DOHH2 (cell line): ENCODE measurements at regions not wholly inside any gene's neighbourhood (a gene's known extent, or its start where the extent isn't known, plus 50 kb on each side); places are given as distances from the start of the nearest gene placed in this dataset.

Experiments used
- H3F3A ChIP-seq: fragments of 200-600 bp; sonication (generic), shearing (Covaris generic); 2 replicates; pipeline ENCODE4 v1.6.0; 2016; ENCODE audit warnings: antibody characterized with exemption, mild to moderate bottlenecking; ENCODE audit not compliant: control insufficient read depth, insufficient read depth
- H3K27ac ChIP-seq: fragments of 200-600 bp; sonication (generic); 2 replicates; pipeline ENCODE4 v1.5.1; 2014; ENCODE audit warnings: low read depth, mild to moderate bottlenecking, low read length, moderate library complexity
- H3K27me3 ChIP-seq: fragments of 200-600 bp; sonication (generic); 2 replicates; pipeline ENCODE4 v1.6.1; 2014; ENCODE audit warnings: mild to moderate bottlenecking, low read length, mixed read lengths; ENCODE audit not compliant: control insufficient read depth
- H3K36me3 ChIP-seq: fragments of 200-600 bp; sonication (generic); 2 replicates; pipeline ENCODE4 v1.6.1; 2014; ENCODE audit warnings: mild to moderate bottlenecking, low read length, moderate library complexity, mixed read lengths; ENCODE audit not compliant: control insufficient read depth
- H3K4me1 ChIP-seq: fragments of 200-600 bp; sonication (generic); 2 replicates; pipeline ENCODE4 v1.6.1; 2014; ENCODE audit warnings: mild to moderate bottlenecking, low read length, mixed read lengths; ENCODE audit not compliant: control insufficient read depth
- H3K4me2 ChIP-seq: fragments of 200-600 bp; sonication (generic); 2 replicates; pipeline ENCODE4 v1.6.0; 2014; ENCODE audit warnings: mild to moderate bottlenecking, low read length, moderate library complexity
- H3K4me3 ChIP-seq: fragments of 200-600 bp; sonication (generic); 2 replicates; pipeline ENCODE4 v1.5.1; 2014; ENCODE audit warnings: mild to moderate bottlenecking, low read length, mixed read lengths
- H3K79me2 ChIP-seq: fragments of 200-600 bp; sonication (generic); 2 replicates; pipeline ENCODE4 v1.6.1; 2014; ENCODE audit warnings: mild to moderate bottlenecking, low read length, mixed read lengths; ENCODE audit not compliant: control insufficient read depth
- H3K9me2 ChIP-seq: fragments of 200-600 bp; sonication (generic); replicated peaks from 2 replicates; pipeline ENCODE4 v1.6.1; 2014; ENCODE audit warnings: mild to moderate bottlenecking, low read length, mixed read lengths; ENCODE audit not compliant: control insufficient read depth
- H3K9me3 ChIP-seq: fragments of 200-600 bp; sonication (generic); 2 replicates; pipeline ENCODE4 v1.6.1; 2014; ENCODE audit warnings: antibody characterized with exemption, low read length, mixed read lengths; ENCODE audit not compliant: control insufficient read depth, insufficient read depth
- H4K20me1 ChIP-seq: fragments of 200-600 bp; sonication (generic); 2 replicates; pipeline ENCODE4 v1.6.0; 2014; ENCODE audit warnings: low read depth, mild to moderate bottlenecking, antibody characterized with exemption, low read length, moderate library complexity; ENCODE audit not compliant: control insufficient read depth, insufficient read depth
- EZH2phosphoT487 ChIP-seq: fragments of 200-600 bp; sonication (generic); IDR thresholded peaks from 2 replicates; pipeline ENCODE4 v1.6.1; 2017; ENCODE audit warnings: borderline replicate concordance, mild to moderate bottlenecking, antibody characterized with exemption, low read length, moderate library complexity, mixed read lengths
- TF ChIP-seq, protein P1 (sequence below): fragments of 200-600 bp; sonication (generic); IDR thresholded peaks from one replicate; pipeline ENCODE4 v1.5.1; 2014; ENCODE audit warnings: antibody characterized with exemption, mild to moderate bottlenecking, low read depth, low read length; ENCODE audit not compliant: poor library complexity, severe bottlenecking

DNA sequence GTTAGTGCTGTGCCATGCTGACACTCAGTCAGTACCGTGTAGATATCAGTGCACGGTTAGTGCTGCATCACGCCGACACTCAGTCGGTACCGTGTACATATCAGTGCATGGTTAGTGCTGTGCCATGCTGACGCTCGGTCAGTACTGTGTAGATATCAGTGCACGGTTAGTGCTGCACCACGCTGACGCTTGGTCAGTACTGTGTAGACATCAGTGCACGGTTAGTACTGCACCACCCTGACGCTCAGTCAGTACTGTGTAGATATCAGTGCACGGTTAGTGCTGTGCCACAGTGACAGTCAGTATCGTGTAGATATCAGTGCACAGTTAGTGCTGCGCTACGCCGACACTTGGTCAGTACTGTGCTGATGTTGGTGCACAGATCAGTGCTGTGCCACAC lies 102.8 kb upstream of the ZNF469 start:
- H3K79me2 ChIP-seq = no peaks in the 10 kb centered on the region
- H3K4me3 ChIP-seq = no peak overlapping the region
- no peak overlapping the region for H3K27ac ChIP-seq
- H3K9me2 ChIP-seq = no peaks in the 10 kb centered on the region
- peaks cover 7% of the 10 kb centered on the region; the same call in 1 of the 2 replicates for H3K9me3 ChIP-seq
- no peaks in the 10 kb centered on the region for H4K20me1 ChIP-seq
- no peaks in the 10 kb centered on the region for H3K4me1 ChIP-seq
- no peak overlapping the region for H3K4me2 ChIP-seq
- H3K36me3 ChIP-seq = no peaks in the 10 kb centered on the region
- no peaks in the 10 kb centered on the region for H3K27me3 ChIP-seq
- no peak for TF ChIP-seq EZH2phosphoT487
- TF ChIP-seq, protein P1, sequence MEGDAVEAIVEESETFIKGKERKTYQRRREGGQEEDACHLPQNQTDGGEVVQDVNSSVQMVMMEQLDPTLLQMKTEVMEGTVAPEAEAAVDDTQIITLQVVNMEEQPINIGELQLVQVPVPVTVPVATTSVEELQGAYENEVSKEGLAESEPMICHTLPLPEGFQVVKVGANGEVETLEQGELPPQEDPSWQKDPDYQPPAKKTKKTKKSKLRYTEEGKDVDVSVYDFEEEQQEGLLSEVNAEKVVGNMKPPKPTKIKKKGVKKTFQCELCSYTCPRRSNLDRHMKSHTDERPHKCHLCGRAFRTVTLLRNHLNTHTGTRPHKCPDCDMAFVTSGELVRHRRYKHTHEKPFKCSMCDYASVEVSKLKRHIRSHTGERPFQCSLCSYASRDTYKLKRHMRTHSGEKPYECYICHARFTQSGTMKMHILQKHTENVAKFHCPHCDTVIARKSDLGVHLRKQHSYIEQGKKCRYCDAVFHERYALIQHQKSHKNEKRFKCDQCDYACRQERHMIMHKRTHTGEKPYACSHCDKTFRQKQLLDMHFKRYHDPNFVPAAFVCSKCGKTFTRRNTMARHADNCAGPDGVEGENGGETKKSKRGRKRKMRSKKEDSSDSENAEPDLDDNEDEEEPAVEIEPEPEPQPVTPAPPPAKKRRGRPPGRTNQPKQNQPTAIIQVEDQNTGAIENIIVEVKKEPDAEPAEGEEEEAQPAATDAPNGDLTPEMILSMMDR = no peak
- H3F3A ChIP-seq = no peaks in the 10 kb centered on the region

DNA sequence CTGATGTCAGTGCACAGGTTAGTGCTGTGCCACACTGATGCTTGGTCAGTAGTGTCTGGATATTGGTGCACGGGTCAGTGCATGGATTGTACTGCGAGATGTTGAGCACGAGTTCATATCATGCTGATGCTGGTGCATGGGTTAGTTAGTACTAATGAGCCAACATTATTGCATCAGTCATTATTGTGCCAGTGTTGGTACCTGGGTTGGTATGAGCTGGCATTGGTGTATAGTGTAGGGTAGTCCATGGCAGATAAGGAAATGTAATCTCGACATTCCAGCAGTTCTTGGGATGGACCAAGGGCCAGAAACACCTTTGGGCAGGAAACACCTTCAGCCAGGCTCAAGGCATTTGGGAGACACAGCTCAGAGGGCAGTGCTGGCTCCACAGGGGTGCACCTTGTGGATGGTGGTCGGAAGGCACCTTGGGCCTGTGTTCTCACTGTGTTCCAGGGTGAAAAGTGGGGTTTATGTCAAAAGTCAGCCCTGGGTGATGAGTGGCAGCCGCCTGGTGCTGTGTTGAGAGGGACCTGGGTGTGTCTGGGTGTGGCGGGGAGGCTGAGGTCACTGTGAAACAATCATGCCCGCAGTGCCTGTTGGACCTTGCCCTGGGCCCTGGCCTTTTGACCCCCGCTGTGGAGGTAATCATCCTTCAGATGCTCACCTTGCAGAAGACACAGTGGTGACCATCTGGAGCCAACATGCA lies 100.7 kb upstream of the ZNF469 start:
- Histone ChIP-seq H3K36me3 (no peaks in the 10 kb centered on the region), H3F3A (no peaks in the 10 kb centered on the region), H3K9me2 (no peaks in the 10 kb centered on the region), H3K27me3 (no peaks in the 10 kb centered on the region), H3K4me2 (no peak overlapping the region), H3K4me3 (no peak overlapping the region), H3K4me1 (no peaks in the 10 kb centered on the region), H3K79me2 (no peaks in the 10 kb centered on the region), H3K9me3 (peaks cover 3% of the 10 kb centered on the region; the same call in 1 of the 2 replicates), H3K27ac (no peak overlapping the region), H4K20me1 (no peaks in the 10 kb centered on the region)
- TF ChIP-seq EZH2phosphoT487 = no peak

DNA sequence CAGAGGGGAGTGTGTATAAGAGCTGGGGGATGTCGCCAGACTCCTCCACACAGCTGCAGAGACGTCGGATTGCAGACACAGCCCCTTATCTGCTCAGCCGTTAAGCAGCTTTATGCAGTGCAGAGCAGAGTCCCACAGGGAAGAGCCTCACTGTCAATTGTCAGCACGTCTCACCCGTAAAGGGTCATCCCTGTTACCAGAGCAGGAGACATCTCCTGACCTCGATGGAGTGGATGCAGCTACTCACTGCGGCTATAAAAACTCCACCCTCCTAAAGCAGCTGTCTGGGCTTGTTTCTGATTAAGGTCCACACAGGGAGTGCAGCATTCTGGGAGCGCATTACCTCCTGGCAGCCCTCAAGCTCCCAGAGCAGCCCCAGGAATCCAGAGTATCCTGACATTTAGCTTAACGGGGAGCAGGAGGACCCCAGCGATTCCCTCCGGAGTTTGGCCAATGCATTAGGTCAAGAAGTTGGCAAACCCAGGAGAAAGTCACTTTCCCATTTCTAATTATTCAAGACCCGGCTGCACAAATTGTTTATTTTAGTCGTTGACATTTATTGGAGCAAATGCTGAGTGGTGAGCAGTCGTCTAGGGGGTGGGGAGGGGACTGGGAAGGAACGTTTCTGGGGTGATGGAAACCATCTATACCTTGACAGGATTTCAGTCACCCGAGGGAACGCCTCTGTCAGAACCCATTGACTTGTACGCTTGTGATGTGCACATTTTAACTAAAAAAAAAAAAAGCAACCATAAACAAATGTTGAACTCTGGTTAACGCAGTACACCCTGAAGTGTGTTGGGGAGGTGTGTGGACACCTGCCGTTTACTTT lies 100.0 kb upstream of the ZNF469 start:
- no peaks in the 10 kb centered on the region for H3K36me3 ChIP-seq
- no peak overlapping the region for H3K4me2 ChIP-seq

More for the DNA sequence above, 100.0 kb upstream of the ZNF469 start:
- Histone ChIP-seq H3K27ac (no peak overlapping the region), H3K9me2 (no peaks in the 10 kb centered on the region), H3K4me1 (no peaks in the 10 kb centered on the region), H3K4me3 (no peak overlapping the region), H4K20me1 (no peaks in the 10 kb centered on the region), H3K79me2 (no peaks in the 10 kb centered on the region), H3K9me3 (peaks cover 3% of the 10 kb centered on the region; the same call in 1 of the 2 replicates), H3F3A (no peaks in the 10 kb centered on the region), H3K27me3 (no peaks in the 10 kb centered on the region)
- no peak for TF ChIP-seq EZH2phosphoT487
- TF ChIP-seq, protein P1 = no peak
